ENCODE measurements at regions not wholly inside any gene's neighbourhood (a gene's known extent, or its start where the extent isn't known, plus 50 kb on each side); places are given as distances from the start of the nearest gene placed in this dataset.

- Histone ChIP-seq H3K79me2 (ENCODE audit: control insufficient read depth, insufficient read depth, low read length) (no peaks in the 10 kb centered on the region), H3K4me2 (ENCODE audit: control insufficient read depth, extremely low read depth, insufficient read depth, low read depth, low read length) (no peak overlapping the region), H3K27ac (ENCODE audit: control insufficient read depth, insufficient read depth, low read length) (no peak overlapping the region), H3K27me3 (ENCODE audit: control insufficient read depth, extremely low read depth, insufficient read depth, low read length) (no peaks in the 10 kb centered on the region), H2AFZ (ENCODE audit: control insufficient read depth, low read length) (no peak overlapping the region), H3K9me1 (ENCODE audit: control insufficient read depth, extremely low read depth, insufficient read depth, low read length) (no peaks in the 10 kb centered on the region), H3K4me3 (ENCODE audit: control insufficient read depth in 2 of 3, extremely low read depth in 1 of 3, insufficient read depth in 2 of 3, low read depth in 1 of 3, low read length in 3 of 3) (no peak overlapping the region), H3K36me3 (ENCODE audit: control insufficient read depth in 2 of 2, extremely low read depth in 1 of 2, insufficient read depth in 2 of 2, low read length in 2 of 2) (no peaks in the 10 kb centered on the region), H3K9ac (ENCODE audit: control insufficient read depth, extremely low read depth, insufficient read depth, low read length) (no peak overlapping the region), H3K9me3 (ENCODE audit: control insufficient read depth, low read depth, low read length) (no peaks in the 10 kb centered on the region), H4K20me1 (ENCODE audit: control insufficient read depth, extremely low read depth, insufficient read depth, low read length) (no peaks in the 10 kb centered on the region), H3K4me1 (ENCODE audit: control insufficient read depth, extremely low read depth, insufficient read depth, low read length) (no peaks in the 10 kb centered on the region)
- dilution Hi-C loops (cut with MboI; ENCODE audit: extremely low pct_ligation_motif_present, low sequenced_read_pairs), result no loop called here
- no peak for DNase-seq (ENCODE audit: low read depth, low spot score)
- FAIRE-seq, result no peak
- TF ChIP-seq EZH2 (IDR thresholded peaks at IDR 0.05; ENCODE audit: low read length), result no peak
- TF ChIP-seq, protein P1, sequence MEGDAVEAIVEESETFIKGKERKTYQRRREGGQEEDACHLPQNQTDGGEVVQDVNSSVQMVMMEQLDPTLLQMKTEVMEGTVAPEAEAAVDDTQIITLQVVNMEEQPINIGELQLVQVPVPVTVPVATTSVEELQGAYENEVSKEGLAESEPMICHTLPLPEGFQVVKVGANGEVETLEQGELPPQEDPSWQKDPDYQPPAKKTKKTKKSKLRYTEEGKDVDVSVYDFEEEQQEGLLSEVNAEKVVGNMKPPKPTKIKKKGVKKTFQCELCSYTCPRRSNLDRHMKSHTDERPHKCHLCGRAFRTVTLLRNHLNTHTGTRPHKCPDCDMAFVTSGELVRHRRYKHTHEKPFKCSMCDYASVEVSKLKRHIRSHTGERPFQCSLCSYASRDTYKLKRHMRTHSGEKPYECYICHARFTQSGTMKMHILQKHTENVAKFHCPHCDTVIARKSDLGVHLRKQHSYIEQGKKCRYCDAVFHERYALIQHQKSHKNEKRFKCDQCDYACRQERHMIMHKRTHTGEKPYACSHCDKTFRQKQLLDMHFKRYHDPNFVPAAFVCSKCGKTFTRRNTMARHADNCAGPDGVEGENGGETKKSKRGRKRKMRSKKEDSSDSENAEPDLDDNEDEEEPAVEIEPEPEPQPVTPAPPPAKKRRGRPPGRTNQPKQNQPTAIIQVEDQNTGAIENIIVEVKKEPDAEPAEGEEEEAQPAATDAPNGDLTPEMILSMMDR (optimal IDR thresholded peaks at IDR 0.05 in 1 of 3, IDR thresholded peaks at IDR 0.05 in 1 of 3, conservative IDR thresholded peaks at IDR 0.05 in 1 of 3; ENCODE audit: extremely low read depth in 1 of 3, insufficient read depth in 2 of 3, low read length in 3 of 3), result no peak
Measured at GRCh38 chr7:114047889-114048288, 129.1 kb upstream of the PPP1R3A start.

DNA sequence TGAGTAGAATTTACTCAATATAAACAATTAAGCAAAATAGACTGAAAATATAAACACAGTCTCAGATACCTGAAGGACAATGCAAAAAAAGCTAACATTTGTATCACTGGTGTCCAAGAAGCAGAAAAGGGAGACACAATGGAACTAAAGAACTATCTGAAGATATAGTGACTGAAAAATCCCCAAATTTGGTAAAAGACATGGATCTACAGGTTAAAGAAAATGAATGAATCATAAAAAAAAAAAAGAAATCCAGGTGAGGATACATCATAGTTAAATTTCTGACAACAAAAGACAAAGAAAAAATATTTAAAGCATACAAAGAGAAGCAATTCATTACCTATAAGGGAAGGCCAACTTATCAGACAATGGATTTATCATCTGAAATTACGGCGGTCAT lies 114.7 kb upstream of the PPP1R3A start:
- Histone ChIP-seq H3K27me3 (ENCODE audit: control insufficient read depth, extremely low read depth, insufficient read depth, low read length) (no peaks in the 10 kb centered on the region), H3K4me2 (ENCODE audit: control insufficient read depth, extremely low read depth, insufficient read depth, low read depth, low read length) (no peak overlapping the region), H3K4me1 (ENCODE audit: control insufficient read depth, extremely low read depth, insufficient read depth, low read length) (no peaks in the 10 kb centered on the region), H3K27ac (ENCODE audit: control insufficient read depth, insufficient read depth, low read length) (no peak overlapping the region), H2AFZ (ENCODE audit: control insufficient read depth, low read length) (no peak overlapping the region), H4K20me1 (ENCODE audit: control insufficient read depth, extremely low read depth, insufficient read depth, low read length) (no peaks in the 10 kb centered on the region), H3K79me2 (ENCODE audit: control insufficient read depth, insufficient read depth, low read length) (no peaks in the 10 kb centered on the region), H3K9me3 (ENCODE audit: control insufficient read depth, low read depth, low read length) (no peaks in the 10 kb centered on the region), H3K36me3 (ENCODE audit: control insufficient read depth in 2 of 2, extremely low read depth in 1 of 2, insufficient read depth in 2 of 2, low read length in 2 of 2) (no peaks in the 10 kb centered on the region), H3K9ac (ENCODE audit: control insufficient read depth, extremely low read depth, insufficient read depth, low read length) (no peak overlapping the region), H3K9me1 (ENCODE audit: control insufficient read depth, extremely low read depth, insufficient read depth, low read length) (no peaks in the 10 kb centered on the region), H3K4me3 (ENCODE audit: control insufficient read depth in 2 of 3, extremely low read depth in 1 of 3, insufficient read depth in 2 of 3, low read depth in 1 of 3, low read length in 3 of 3) (no peak overlapping the region)
- dilution Hi-C loops (cut with MboI; ENCODE audit: extremely low pct_ligation_motif_present, low sequenced_read_pairs), result no loop called here
- FAIRE-seq, result no peak
- TF ChIP-seq, protein P1 (optimal IDR thresholded peaks at IDR 0.05 in 1 of 3, IDR thresholded peaks at IDR 0.05 in 1 of 3, conservative IDR thresholded peaks at IDR 0.05 in 1 of 3; ENCODE audit: extremely low read depth in 1 of 3, insufficient read depth in 2 of 3, low read length in 3 of 3), result no peak
- no peak for TF ChIP-seq EZH2 (IDR thresholded peaks at IDR 0.05; ENCODE audit: low read length)
- DNase-seq (ENCODE audit: low read depth, low spot score), result no peak

All from keratinocyte (primary cell).